ENCODE measurements at regions not wholly inside any gene's neighbourhood (a gene's known extent, or its start where the extent isn't known, plus 50 kb on each side); places are given as distances from the start of the nearest gene placed in this dataset.

GRCh38 chr4:4642496-4643000 is 100.7 kb upstream of the STX18 start (continued):
- no peak for TF ChIP-seq POLR2AphosphoS5 (IDR thresholded peaks at IDR 0.05; ENCODE audit: low read depth, low read length)
- TF ChIP-seq ZNF274 (IDR thresholded peaks at IDR 0.05; ENCODE audit: low read depth, low read length) = no peak

DNA sequence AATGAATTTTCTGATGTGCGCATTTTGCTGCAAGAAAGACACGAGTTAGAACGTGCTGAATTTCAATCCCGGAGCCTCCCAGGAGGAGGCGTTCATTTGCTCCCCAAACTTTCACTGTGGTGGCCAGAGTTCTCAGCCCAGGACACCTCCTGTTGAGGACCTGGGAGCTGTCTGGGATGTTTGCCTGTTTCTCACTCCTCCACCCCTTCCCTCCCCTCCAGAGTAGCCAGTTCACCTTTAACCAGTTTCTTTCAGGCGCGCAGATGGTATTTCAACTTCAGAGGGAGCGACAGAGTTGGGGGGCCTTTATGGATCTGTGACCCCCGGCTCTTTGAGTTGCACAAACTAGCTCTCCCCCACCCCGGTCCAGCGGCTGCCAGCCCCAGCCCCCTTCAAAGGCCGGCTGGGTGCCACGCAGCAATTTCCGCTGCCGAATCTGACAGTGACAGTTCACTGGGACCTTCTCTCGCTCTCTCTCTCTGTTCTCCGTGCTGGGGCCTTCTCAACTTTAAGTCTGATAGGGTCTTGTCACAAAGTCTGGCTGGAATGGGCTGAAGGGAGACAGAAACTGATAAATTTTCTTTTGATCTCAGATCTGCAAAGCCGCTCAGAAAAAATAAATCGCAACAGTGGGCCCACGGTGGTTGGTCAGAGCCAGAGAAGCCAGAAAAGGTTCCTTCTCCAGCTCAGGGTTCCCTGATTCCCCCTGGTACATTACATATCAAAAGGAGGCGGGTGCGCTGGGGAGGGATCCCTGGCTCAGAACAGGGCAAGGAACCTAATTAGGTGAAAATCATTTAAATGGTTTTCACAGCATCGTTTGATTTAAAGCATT is 100.0 kb upstream of the STX18 start:
- ATAC-seq (no peak), DNase-seq (ENCODE audit: low read depth, low spot score) (no peak)
- ChIA-PET CTCF (no interaction called here), POLR2A (no interaction called here), RAD21 (ENCODE audit: low non-redundant PET in 1 of 2, low total read pairs in 2 of 2, uncharacterized antibody in 2 of 2, unreplicated experiment in 2 of 2) (no interaction called here)
- intact Hi-C loops (cut with micrococcal nuclease) = no loop called here
- Histone ChIP-seq H3K9ac (ENCODE audit: low read length) (no peak overlapping the region), H3K27ac (ENCODE audit: low read depth, low read length) (no peak overlapping the region), H3K4me2 (ENCODE audit: low read length) (no peak overlapping the region), H3K27me3 (ENCODE audit: insufficient read depth, low read length) (no peaks in the 10 kb centered on the region), H3K9me2 (ENCODE audit: insufficient read depth) (no peaks in the 10 kb centered on the region), H3K4me3 (replicated peaks in 1 of 2; ENCODE audit: low read depth in 1 of 2, low read length in 2 of 2) (no peak overlapping the region), H3K36me3 (ENCODE audit: control insufficient read depth in 1 of 2, insufficient read depth in 2 of 2, low read length in 2 of 2) (no peaks in the 10 kb centered on the region), H3K9me3 (ENCODE audit: control insufficient read depth in 1 of 2, insufficient read depth in 1 of 2, low read depth in 1 of 2, low read length in 2 of 2) (no peaks in the 10 kb centered on the region), H4K20me1 (ENCODE audit: insufficient read depth) (no peaks in the 10 kb centered on the region), H3K79me2 (ENCODE audit: insufficient read depth, low read length) (no peaks in the 10 kb centered on the region), H3K4me1 (ENCODE audit: control insufficient read depth in 1 of 2, insufficient read depth in 2 of 2, low read length in 2 of 2) (peaks cover 28 to 35% of the 10 kb centered on the region in 2 experiments), H2AFZ (ENCODE audit: low read depth, low read length, poor library complexity, severe bottlenecking) (no peak overlapping the region)
- BruUV-seq (replicated peaks) = no TSS peak
- TF ChIP-seq, protein P1, sequence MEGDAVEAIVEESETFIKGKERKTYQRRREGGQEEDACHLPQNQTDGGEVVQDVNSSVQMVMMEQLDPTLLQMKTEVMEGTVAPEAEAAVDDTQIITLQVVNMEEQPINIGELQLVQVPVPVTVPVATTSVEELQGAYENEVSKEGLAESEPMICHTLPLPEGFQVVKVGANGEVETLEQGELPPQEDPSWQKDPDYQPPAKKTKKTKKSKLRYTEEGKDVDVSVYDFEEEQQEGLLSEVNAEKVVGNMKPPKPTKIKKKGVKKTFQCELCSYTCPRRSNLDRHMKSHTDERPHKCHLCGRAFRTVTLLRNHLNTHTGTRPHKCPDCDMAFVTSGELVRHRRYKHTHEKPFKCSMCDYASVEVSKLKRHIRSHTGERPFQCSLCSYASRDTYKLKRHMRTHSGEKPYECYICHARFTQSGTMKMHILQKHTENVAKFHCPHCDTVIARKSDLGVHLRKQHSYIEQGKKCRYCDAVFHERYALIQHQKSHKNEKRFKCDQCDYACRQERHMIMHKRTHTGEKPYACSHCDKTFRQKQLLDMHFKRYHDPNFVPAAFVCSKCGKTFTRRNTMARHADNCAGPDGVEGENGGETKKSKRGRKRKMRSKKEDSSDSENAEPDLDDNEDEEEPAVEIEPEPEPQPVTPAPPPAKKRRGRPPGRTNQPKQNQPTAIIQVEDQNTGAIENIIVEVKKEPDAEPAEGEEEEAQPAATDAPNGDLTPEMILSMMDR (IDR thresholded peaks at IDR 0.05 in 2 of 3, conservative IDR thresholded peaks at IDR 0.05 in 1 of 3; ENCODE audit: borderline replicate concordance in 1 of 3, insufficient read depth in 1 of 3, low read depth in 2 of 3, low read length in 2 of 3) = no peak
- no peak for TF ChIP-seq YY1 (IDR thresholded peaks at IDR 0.05; ENCODE audit: extremely low read depth, insufficient replicate concordance, low read depth, low read length)
- no peak for TF ChIP-seq CBX3 (IDR thresholded peaks at IDR 0.05; ENCODE audit: low read depth)
- TF ChIP-seq, protein P2, sequence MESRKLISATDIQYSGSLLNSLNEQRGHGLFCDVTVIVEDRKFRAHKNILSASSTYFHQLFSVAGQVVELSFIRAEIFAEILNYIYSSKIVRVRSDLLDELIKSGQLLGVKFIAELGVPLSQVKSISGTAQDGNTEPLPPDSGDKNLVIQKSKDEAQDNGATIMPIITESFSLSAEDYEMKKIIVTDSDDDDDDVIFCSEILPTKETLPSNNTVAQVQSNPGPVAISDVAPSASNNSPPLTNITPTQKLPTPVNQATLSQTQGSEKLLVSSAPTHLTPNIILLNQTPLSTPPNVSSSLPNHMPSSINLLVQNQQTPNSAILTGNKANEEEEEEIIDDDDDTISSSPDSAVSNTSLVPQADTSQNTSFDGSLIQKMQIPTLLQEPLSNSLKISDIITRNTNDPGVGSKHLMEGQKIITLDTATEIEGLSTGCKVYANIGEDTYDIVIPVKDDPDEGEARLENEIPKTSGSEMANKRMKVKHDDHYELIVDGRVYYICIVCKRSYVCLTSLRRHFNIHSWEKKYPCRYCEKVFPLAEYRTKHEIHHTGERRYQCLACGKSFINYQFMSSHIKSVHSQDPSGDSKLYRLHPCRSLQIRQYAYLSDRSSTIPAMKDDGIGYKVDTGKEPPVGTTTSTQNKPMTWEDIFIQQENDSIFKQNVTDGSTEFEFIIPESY (IDR thresholded peaks at IDR 0.05; ENCODE audit: extremely low read depth, insufficient replicate concordance, low read length) = no peak
- no peak for TF ChIP-seq EGR1 (IDR thresholded peaks at IDR 0.05; ENCODE audit: low read depth)
- no peak for TF ChIP-seq POLR2AphosphoS5 (IDR thresholded peaks at IDR 0.05; ENCODE audit: low read depth, low read length)
- TF ChIP-seq ZNF274 (IDR thresholded peaks at IDR 0.05; ENCODE audit: low read depth, low read length) = no peak
- no peak for TF ChIP-seq POLR2A (IDR thresholded peaks at IDR 0.05; ENCODE audit: borderline replicate concordance, extremely low read depth, insufficient read depth, insufficient read length)
- TF ChIP-seq, protein P3, sequence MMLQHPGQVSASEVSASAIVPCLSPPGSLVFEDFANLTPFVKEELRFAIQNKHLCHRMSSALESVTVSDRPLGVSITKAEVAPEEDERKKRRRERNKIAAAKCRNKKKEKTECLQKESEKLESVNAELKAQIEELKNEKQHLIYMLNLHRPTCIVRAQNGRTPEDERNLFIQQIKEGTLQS (IDR thresholded peaks at IDR 0.05) = no peak
- TF ChIP-seq EZH2 (IDR thresholded peaks at IDR 0.05) = no peak
- TF ChIP-seq SIN3A (IDR thresholded peaks at IDR 0.05; ENCODE audit: low read depth) = no peak
- TF ChIP-seq FOSL1 (IDR thresholded peaks at IDR 0.05; ENCODE audit: low read depth) = no peak
- no peak for TF ChIP-seq JUND (IDR thresholded peaks at IDR 0.05)
- no peak for TF ChIP-seq TCF7L2 (IDR thresholded peaks at IDR 0.05; ENCODE audit: borderline replicate concordance, extremely low read depth, insufficient read depth, insufficient read length)
- TF ChIP-seq SP1 (IDR thresholded peaks at IDR 0.05; ENCODE audit: low read depth) = no peak
- no peak for TF ChIP-seq SRF (IDR thresholded peaks at IDR 0.05; ENCODE audit: low read depth)
- no peak for TF ChIP-seq RAD21 (IDR thresholded peaks at IDR 0.05; ENCODE audit: low read depth)
